ENCODE measurements at regions not wholly inside any gene's neighbourhood (a gene's known extent, or its start where the extent isn't known, plus 50 kb on each side); places are given as distances from the start of the nearest gene placed in this dataset.

GRCh38 chr4:30952526-30953219 lies 232.5 kb downstream of the PCDH7 start:
- TF ChIP-seq CTCF (IDR thresholded peaks at IDR 0.05) (no peak), POLR2A (IDR thresholded peaks at IDR 0.05) (no peak)

Data from right lobe of liver (tissue), 4 donors.